Ishikawa (cell line): ENCODE measurements at regions not wholly inside any gene's neighbourhood (a gene's known extent, or its start where the extent isn't known, plus 50 kb on each side); places are given as distances from the start of the nearest gene placed in this dataset.

ENCODE experiments used
- CREB1 ChIP-seq: IDR thresholded peaks from 2 replicates; pipeline ENCODE4 v1.6.1; 2012; ENCODE audit warnings: low read depth
- EP300 ChIP-seq: IDR thresholded peaks from 2 replicates; pipeline ENCODE4 v1.6.1; 2012; ENCODE audit warnings: borderline replicate concordance
- FOXM1 ChIP-seq: IDR thresholded peaks from 2 replicates; pipeline ENCODE4 v1.6.1; 2012; ENCODE audit warnings: low read depth, borderline replicate concordance
- RAD21 ChIP-seq: IDR thresholded peaks from 2 replicates; pipeline ENCODE4 v1.6.1; 2012; ENCODE audit warnings: low read depth
- TAF1 ChIP-seq: IDR thresholded peaks from 2 replicates; pipeline ENCODE4 v1.6.1; 2012; ENCODE audit warnings: low read depth, mild to moderate bottlenecking
- YY1 ChIP-seq: IDR thresholded peaks from 2 replicates; pipeline ENCODE4 v1.6.1; 2012; ENCODE audit warnings: low read depth
- ZBTB7A ChIP-seq: IDR thresholded peaks from 2 replicates; pipeline ENCODE4 v1.6.1; 2012; ENCODE audit warnings: low read depth
- TF ChIP-seq, protein P1 (sequence below): IDR thresholded peaks from 2 replicates; pipeline ENCODE4 v1.6.1; 2012; ENCODE audit warnings: low read depth, mild to moderate bottlenecking
- TF ChIP-seq, protein P2 (sequence below): IDR thresholded peaks from 2 replicates; pipeline ENCODE4 v1.6.1; 2012
- TF ChIP-seq, protein P3 (sequence below): IDR thresholded peaks from 2 replicates; pipeline ENCODE4 v1.6.1; 2012

DNA sequence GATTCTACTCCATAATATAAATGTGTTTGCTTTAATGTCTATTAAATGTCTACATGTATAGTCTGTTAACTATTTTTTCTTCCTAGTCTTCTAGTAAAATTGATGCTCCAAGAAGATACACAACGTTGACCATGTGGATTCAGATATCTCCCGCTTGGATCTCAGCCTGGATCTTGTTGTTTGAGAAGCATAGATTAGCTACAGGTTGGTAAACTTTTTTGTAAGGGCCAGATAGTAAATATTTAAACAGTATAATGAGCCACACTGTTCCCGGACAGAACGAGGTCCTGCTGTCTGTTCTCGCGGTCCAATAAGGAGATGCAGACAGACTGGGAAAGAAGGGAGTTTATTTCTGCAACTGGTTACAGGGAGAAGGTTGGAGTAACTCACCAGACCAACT lies 86.2 kb upstream of the IL12B start:
- TF ChIP-seq TAF1 (no peak), CREB1 (no peak), RAD21 (no peak), EP300 (no peak), ZBTB7A (no peak), FOXM1 (no peak), YY1 (no peak)
- TF ChIP-seq, protein P1, sequence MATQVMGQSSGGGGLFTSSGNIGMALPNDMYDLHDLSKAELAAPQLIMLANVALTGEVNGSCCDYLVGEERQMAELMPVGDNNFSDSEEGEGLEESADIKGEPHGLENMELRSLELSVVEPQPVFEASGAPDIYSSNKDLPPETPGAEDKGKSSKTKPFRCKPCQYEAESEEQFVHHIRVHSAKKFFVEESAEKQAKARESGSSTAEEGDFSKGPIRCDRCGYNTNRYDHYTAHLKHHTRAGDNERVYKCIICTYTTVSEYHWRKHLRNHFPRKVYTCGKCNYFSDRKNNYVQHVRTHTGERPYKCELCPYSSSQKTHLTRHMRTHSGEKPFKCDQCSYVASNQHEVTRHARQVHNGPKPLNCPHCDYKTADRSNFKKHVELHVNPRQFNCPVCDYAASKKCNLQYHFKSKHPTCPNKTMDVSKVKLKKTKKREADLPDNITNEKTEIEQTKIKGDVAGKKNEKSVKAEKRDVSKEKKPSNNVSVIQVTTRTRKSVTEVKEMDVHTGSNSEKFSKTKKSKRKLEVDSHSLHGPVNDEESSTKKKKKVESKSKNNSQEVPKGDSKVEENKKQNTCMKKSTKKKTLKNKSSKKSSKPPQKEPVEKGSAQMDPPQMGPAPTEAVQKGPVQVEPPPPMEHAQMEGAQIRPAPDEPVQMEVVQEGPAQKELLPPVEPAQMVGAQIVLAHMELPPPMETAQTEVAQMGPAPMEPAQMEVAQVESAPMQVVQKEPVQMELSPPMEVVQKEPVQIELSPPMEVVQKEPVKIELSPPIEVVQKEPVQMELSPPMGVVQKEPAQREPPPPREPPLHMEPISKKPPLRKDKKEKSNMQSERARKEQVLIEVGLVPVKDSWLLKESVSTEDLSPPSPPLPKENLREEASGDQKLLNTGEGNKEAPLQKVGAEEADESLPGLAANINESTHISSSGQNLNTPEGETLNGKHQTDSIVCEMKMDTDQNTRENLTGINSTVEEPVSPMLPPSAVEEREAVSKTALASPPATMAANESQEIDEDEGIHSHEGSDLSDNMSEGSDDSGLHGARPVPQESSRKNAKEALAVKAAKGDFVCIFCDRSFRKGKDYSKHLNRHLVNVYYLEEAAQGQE: no peak
- TF ChIP-seq, protein P2, sequence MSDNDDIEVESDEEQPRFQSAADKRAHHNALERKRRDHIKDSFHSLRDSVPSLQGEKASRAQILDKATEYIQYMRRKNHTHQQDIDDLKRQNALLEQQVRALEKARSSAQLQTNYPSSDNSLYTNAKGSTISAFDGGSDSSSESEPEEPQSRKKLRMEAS: no peak
- TF ChIP-seq, protein P3, sequence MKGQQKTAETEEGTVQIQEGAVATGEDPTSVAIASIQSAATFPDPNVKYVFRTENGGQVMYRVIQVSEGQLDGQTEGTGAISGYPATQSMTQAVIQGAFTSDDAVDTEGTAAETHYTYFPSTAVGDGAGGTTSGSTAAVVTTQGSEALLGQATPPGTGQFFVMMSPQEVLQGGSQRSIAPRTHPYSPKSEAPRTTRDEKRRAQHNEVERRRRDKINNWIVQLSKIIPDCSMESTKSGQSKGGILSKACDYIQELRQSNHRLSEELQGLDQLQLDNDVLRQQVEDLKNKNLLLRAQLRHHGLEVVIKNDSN: no peak
